ENCODE measurements at regions not wholly inside any gene's neighbourhood (a gene's known extent, or its start where the extent isn't known, plus 50 kb on each side); places are given as distances from the start of the nearest gene placed in this dataset.

GRCh38 chr2:109061736-109062135 is 67.3 kb upstream of the SH3RF3 start:
- WGBS (ENCODE audit: missing lambda C conversion rate), result 36% methylated on average over 2 of the region's 4 CpGs
- Histone ChIP-seq H3K4me2 (no peak overlapping the region), H3K4me1 (no peaks in the 10 kb centered on the region), H3K27ac (no peak overlapping the region), H3K4me3 (no peak overlapping the region), H3K9me3 (no peaks in the 10 kb centered on the region)
- FAIRE-seq (no peak), ATAC-seq (no peak), DNase-seq (ENCODE audit: low read depth in 1 of 2, low spot score in 1 of 2) (no peak)
- ChIA-PET CTCF (no interaction called here), POLR2A (no interaction called here)
- TF ChIP-seq CHD2 (IDR thresholded peaks at IDR 0.05; ENCODE audit: low read length, partially characterized antibody) (no peak), CBX8 (IDR thresholded peaks at IDR 0.05) (no peak), JUN (IDR thresholded peaks at IDR 0.05) (no peak), ELK1 (IDR thresholded peaks at IDR 0.05; ENCODE audit: low read depth, low read length) (no peak), POLR2A (IDR thresholded peaks at IDR 0.05; ENCODE audit: low read length) (no peak), RARB (CRISPR knock-in tag; IDR thresholded peaks at IDR 0.05) (no peak), HOXA7 (CRISPR knock-in tag; IDR thresholded peaks at IDR 0.05) (no peak), TP53 (CRISPR knock-in tag; IDR thresholded peaks at IDR 0.05) (no peak), ZNF302 (CRISPR knock-in tag; IDR thresholded peaks at IDR 0.05) (no peak)

GRCh38 chr2:109060496-109060895 is 68.5 kb upstream of the SH3RF3 start:
- H3K27ac ChIP-seq, result no peak overlapping the region
- CTCF ChIA-PET, result no interaction called here
- no peaks in the 10 kb centered on the region for H3K4me1 ChIP-seq
- POLR2A ChIA-PET, result no interaction called here
- no peak for TF ChIP-seq ESRRA (IDR thresholded peaks at IDR 0.05; ENCODE audit: borderline replicate concordance, low read length)
- no peak for TF ChIP-seq RFX5 (IDR thresholded peaks at IDR 0.05)
- no peak for TF ChIP-seq FOSB (CRISPR knock-in tag; IDR thresholded peaks at IDR 0.05)
- TF ChIP-seq CHD2 (IDR thresholded peaks at IDR 0.05; ENCODE audit: low read length, partially characterized antibody), result no peak
- TF ChIP-seq POLR2A (IDR thresholded peaks at IDR 0.05; ENCODE audit: low read length), result no peak
- no peak for TF ChIP-seq EP300 (IDR thresholded peaks at IDR 0.05)
- no peak for TF ChIP-seq HMGXB4 (CRISPR knock-in tag; IDR thresholded peaks at IDR 0.05; ENCODE audit: borderline replicate concordance)
- TF ChIP-seq PHF8 (IDR thresholded peaks at IDR 0.05; ENCODE audit: borderline replicate concordance, low read depth), result no peak
- no peak for TF ChIP-seq SMC3 (IDR thresholded peaks at IDR 0.05)
- no peak for TF ChIP-seq MAFK (IDR thresholded peaks at IDR 0.05; ENCODE audit: partially characterized antibody)
- no peak for TF ChIP-seq HOXA7 (CRISPR knock-in tag; IDR thresholded peaks at IDR 0.05)
- TF ChIP-seq NR3C1 (IDR thresholded peaks at IDR 0.05), result no peak
- TF ChIP-seq CBX2 (IDR thresholded peaks at IDR 0.05; ENCODE audit: borderline replicate concordance, low read depth), result no peak
- TF ChIP-seq CTCF (IDR thresholded peaks at IDR 0.05), result no peak
- TF ChIP-seq BCL3 (IDR thresholded peaks at IDR 0.05), result no peak
- no peak for ATAC-seq
- no peak overlapping the region for H3K4me2 ChIP-seq
- H3K9me3 ChIP-seq, result no peaks in the 10 kb centered on the region
- DNase-seq (ENCODE audit: low read depth in 1 of 2, low spot score in 1 of 2), result no peak
- 5% methylated on average over 3 of the region's 3 CpGs for WGBS (ENCODE audit: missing lambda C conversion rate)
- no peak for FAIRE-seq
- H3K4me3 ChIP-seq, result no peak overlapping the region

Data from A549 (cell line).